ENCODE measurements at regions not wholly inside any gene's neighbourhood (a gene's known extent, or its start where the extent isn't known, plus 50 kb on each side); places are given as distances from the start of the nearest gene placed in this dataset.

GRCh38 chr6:26220145-26220970 is 133.1 kb downstream of the HFE start:
- no peak for DNase-seq (ENCODE audit: low read depth)
- no peak overlapping the region for H3K4me3 ChIP-seq (ENCODE audit: control insufficient read depth, low read depth, low read length)
- no peak for TF ChIP-seq CTCF (IDR thresholded peaks at IDR 0.05; ENCODE audit: control insufficient read depth, insufficient read depth, low read depth, low read length, missing control alignments)

DNA sequence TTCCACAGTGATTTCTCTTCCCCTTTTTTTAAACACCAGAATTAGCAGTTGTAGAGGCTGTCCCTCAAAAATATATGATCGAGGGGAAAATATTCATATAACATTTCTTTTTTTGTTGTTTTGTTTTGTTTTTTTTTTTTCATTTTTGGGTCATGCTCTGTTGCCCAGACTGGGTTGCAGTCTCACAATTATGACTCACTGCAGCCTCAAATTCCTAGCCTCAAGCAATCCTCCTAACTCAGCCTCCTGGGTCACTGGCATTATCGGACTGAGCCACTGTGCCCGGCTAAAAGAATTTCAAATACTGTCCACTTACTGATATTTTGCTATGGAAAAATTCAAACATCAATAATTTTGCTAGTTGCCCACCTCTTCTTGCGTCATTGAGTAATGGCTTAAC is 134.0 kb downstream of the HFE start:
- no peak for TF ChIP-seq CTCF (IDR thresholded peaks at IDR 0.05; ENCODE audit: control insufficient read depth, insufficient read depth, low read depth, low read length, missing control alignments)
- H3K4me3 ChIP-seq (ENCODE audit: control insufficient read depth, low read depth, low read length) = no peak overlapping the region
- no peak for DNase-seq (ENCODE audit: low read depth)

GRCh38 chr6:26222571-26222970 is 135.3 kb downstream of the HFE start:
- no peak overlapping the region for H3K4me3 ChIP-seq (ENCODE audit: control insufficient read depth, low read depth, low read length)
- TF ChIP-seq CTCF (IDR thresholded peaks at IDR 0.05; ENCODE audit: control insufficient read depth, insufficient read depth, low read depth, low read length, missing control alignments) = no peak
- no peak for DNase-seq (ENCODE audit: low read depth)

- no peak for DNase-seq (ENCODE audit: low read depth)
- H3K4me3 ChIP-seq (ENCODE audit: control insufficient read depth, low read depth, low read length) = peak overlapping the region; percentile 38
Observed at GRCh38 chr6:26223228-26223627, 136.0 kb downstream of the HFE start.

DNA sequence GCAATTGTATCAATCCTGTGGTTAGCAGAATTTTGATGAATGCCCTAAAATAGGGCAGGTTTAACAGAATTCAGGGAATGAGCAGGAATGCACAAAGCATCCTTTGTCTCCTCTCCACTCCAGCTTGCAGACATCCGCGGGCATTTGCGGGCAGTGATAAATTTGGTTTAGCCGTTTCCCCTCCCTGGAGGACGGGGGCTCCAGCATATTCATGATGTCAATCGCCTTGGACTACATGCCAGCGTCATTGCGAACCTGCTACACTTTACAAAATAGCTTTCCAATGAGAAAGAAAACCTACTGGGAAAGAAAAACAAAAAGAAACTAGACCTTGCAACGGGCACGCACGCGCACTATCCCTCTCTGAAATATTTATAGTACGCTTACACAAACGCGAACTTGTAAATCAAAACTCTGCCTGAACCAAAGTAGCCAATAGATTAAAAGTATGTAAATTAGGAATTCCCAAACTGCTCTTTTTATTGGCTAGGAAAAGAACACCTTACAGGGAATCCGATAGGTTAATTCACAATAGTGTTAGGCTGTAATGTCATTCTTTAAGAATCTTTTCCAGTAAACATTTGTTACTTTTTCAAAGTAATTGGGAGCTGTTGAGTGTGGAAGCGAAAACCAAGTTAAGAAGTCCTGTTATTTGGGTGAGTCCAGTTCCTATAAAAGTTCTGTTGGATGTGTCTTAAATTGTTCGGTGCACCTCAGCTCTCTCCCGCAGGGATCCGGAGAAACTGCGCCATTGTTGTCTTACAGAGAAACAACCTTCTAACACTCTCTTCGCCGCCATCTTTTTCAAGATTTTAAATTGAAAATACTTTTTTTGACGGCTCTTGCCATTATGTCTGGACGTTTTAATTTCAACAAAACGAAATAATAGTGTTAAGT is 136.7 kb downstream of the HFE start:
- peak overlapping the region; percentile 40 for H3K4me3 ChIP-seq (ENCODE audit: control insufficient read depth, low read depth, low read length)
- TF ChIP-seq CTCF (IDR thresholded peaks at IDR 0.05; ENCODE audit: control insufficient read depth, insufficient read depth, low read depth, low read length, missing control alignments) = no peak
- DNase-seq (ENCODE audit: low read depth) = peak; percentile 89

More at GRCh38 chr6:26223228-26223627, 136.0 kb downstream of the HFE start:
- no peak for TF ChIP-seq CTCF (IDR thresholded peaks at IDR 0.05; ENCODE audit: control insufficient read depth, insufficient read depth, low read depth, low read length, missing control alignments)

GRCh38 chr6:26224547-26224912 is 137.3 kb downstream of the HFE start:
- no peak for DNase-seq (ENCODE audit: low read depth)
- TF ChIP-seq CTCF (IDR thresholded peaks at IDR 0.05; ENCODE audit: control insufficient read depth, insufficient read depth, low read depth, low read length, missing control alignments) = no peak
- H3K4me3 ChIP-seq (ENCODE audit: control insufficient read depth, low read depth, low read length) = peak overlapping the region; percentile 40
